ENCODE measurements at regions not wholly inside any gene's neighbourhood (a gene's known extent, or its start where the extent isn't known, plus 50 kb on each side); places are given as distances from the start of the nearest gene placed in this dataset.

- intact Hi-C loops (cut with micrococcal nuclease; ENCODE audit: unreplicated experiment), result no loop called here
- Histone ChIP-seq H3K27me3 (replicated peaks; ENCODE audit: insufficient read depth, low read depth, low read length, poor library complexity) (no peaks in the 10 kb centered on the region), H3K27ac (ENCODE audit: low read depth, low read length, poor library complexity, severe bottlenecking) (no peak overlapping the region), H3K9me3 (ENCODE audit: low read depth, low read length, poor library complexity, severe bottlenecking) (no peaks in the 10 kb centered on the region), H3K36me3 (ENCODE audit: insufficient read depth, low read length, poor library complexity, severe bottlenecking) (no peaks in the 10 kb centered on the region), H3K4me3 (ENCODE audit: low read depth, low read length, poor library complexity, severe bottlenecking) (no peak overlapping the region), H3K4me1 (ENCODE audit: insufficient read depth, low read length, poor library complexity, severe bottlenecking) (peaks cover 23% of the 10 kb centered on the region)
- POLR2A ChIA-PET (ENCODE audit: low non-redundant PET), result no interaction called here
- CTCF ChIA-PET, result no interaction called here
- DNase-seq (ENCODE audit: low spot score), result no peak
- BruUV-seq (replicated peaks), result no TSS peak
- no peak for TF ChIP-seq CTCF (conservative IDR thresholded peaks at IDR 0.05; ENCODE audit: low read depth, low read length)
- no peak for TF ChIP-seq EZH2 (IDR thresholded peaks at IDR 0.05; ENCODE audit: borderline replicate concordance, low read depth, low read length, poor library complexity, severe bottlenecking)
Observed at GRCh38 chr1:14514739-14515138, 83.7 kb upstream of the KAZN start.

- Histone ChIP-seq H3K36me3 (ENCODE audit: insufficient read depth, low read length, poor library complexity, severe bottlenecking) (no peaks in the 10 kb centered on the region), H3K9me3 (ENCODE audit: low read depth, low read length, poor library complexity, severe bottlenecking) (no peaks in the 10 kb centered on the region), H3K27ac (ENCODE audit: low read depth, low read length, poor library complexity, severe bottlenecking) (peak overlapping the region; percentile 35), H3K4me1 (ENCODE audit: insufficient read depth, low read length, poor library complexity, severe bottlenecking) (peaks cover 16% of the 10 kb centered on the region), H3K27me3 (replicated peaks; ENCODE audit: insufficient read depth, low read depth, low read length, poor library complexity) (no peaks in the 10 kb centered on the region), H3K4me3 (ENCODE audit: low read depth, low read length, poor library complexity, severe bottlenecking) (no peak overlapping the region)
- TF ChIP-seq CTCF (conservative IDR thresholded peaks at IDR 0.05; ENCODE audit: low read depth, low read length) (no peak), EZH2 (IDR thresholded peaks at IDR 0.05; ENCODE audit: borderline replicate concordance, low read depth, low read length, poor library complexity, severe bottlenecking) (no peak)
- CTCF ChIA-PET, result no interaction called here
- BruUV-seq (replicated peaks), result no TSS peak
- DNase-seq (ENCODE audit: low spot score), result peak; percentile 74
- intact Hi-C loops (cut with micrococcal nuclease; ENCODE audit: unreplicated experiment), result no loop called here
- POLR2A ChIA-PET (ENCODE audit: low non-redundant PET), result no interaction called here
Observed at GRCh38 chr1:14516974-14517840, 81.3 kb upstream of the KAZN start.

DNA sequence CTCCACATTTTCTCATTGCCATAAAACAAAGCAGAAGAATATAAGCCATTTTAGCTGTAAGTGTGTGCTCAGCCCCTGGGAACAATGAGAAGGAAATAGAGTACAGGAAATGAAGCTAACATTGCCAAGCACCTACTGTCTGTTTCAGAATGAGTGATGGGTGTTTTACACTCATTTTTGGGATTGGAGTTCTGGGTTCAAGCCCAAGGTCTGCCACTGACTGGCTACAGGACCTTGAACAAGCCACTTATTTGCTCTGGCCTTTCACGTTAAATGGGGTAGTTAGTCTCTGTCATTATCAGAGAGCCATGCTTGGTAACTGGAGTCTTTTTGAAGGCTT is 80.7 kb upstream of the KAZN start:
- H3K36me3 ChIP-seq (ENCODE audit: insufficient read depth, low read length, poor library complexity, severe bottlenecking), result no peaks in the 10 kb centered on the region
- H3K9me3 ChIP-seq (ENCODE audit: low read depth, low read length, poor library complexity, severe bottlenecking), result no peaks in the 10 kb centered on the region
- TF ChIP-seq EZH2 (IDR thresholded peaks at IDR 0.05; ENCODE audit: borderline replicate concordance, low read depth, low read length, poor library complexity, severe bottlenecking), result no peak
- TF ChIP-seq CTCF (conservative IDR thresholded peaks at IDR 0.05; ENCODE audit: low read depth, low read length), result no peak
- H3K27ac ChIP-seq (ENCODE audit: low read depth, low read length, poor library complexity, severe bottlenecking), result peak overlapping the region; percentile 35
- no peak for DNase-seq (ENCODE audit: low spot score)
- CTCF ChIA-PET, result no interaction called here
- peaks cover 16% of the 10 kb centered on the region for H3K4me1 ChIP-seq (ENCODE audit: insufficient read depth, low read length, poor library complexity, severe bottlenecking)
- H3K4me3 ChIP-seq (ENCODE audit: low read depth, low read length, poor library complexity, severe bottlenecking), result no peak overlapping the region
- H3K27me3 ChIP-seq (replicated peaks; ENCODE audit: insufficient read depth, low read depth, low read length, poor library complexity), result no peaks in the 10 kb centered on the region
- no TSS peak for BruUV-seq (replicated peaks)
- POLR2A ChIA-PET (ENCODE audit: low non-redundant PET), result no interaction called here
- intact Hi-C loops (cut with micrococcal nuclease; ENCODE audit: unreplicated experiment), result no loop called here

Data from A673 (cell line).